MM.1S (cell line): ENCODE measurements at regions not wholly inside any gene's neighbourhood (a gene's known extent, or its start where the extent isn't known, plus 50 kb on each side); places are given as distances from the start of the nearest gene placed in this dataset.
"Not testable (repeated sequence)": the region's sequence is repeated elsewhere in the genome, so short reads cannot be mapped to it uniquely, and the experiment has no call there.

ENCODE experiments used
- DNase-seq: peaks from one replicate; pipeline ENCODE4 v3.0.0-alpha.2; 2015
- H2AFZ ChIP-seq: fragments of 300-600 bp; sonication (generic); 2 replicates; pipeline ENCODE4 v1.6.0; 2016; ENCODE audit warnings: antibody characterized with exemption, low read length
- H3F3A ChIP-seq: fragments of 300-600 bp; sonication (generic); 2 replicates; pipeline ENCODE4 v1.6.1; 2016; ENCODE audit warnings: mild to moderate bottlenecking, antibody characterized with exemption, low read length, moderate library complexity, mixed read lengths; ENCODE audit not compliant: insufficient read depth
- H3K27ac ChIP-seq: fragments of 300-600 bp; sonication (generic); 2 replicates; pipeline ENCODE4 v1.5.1; 2016; ENCODE audit warnings: mild to moderate bottlenecking, low read length
- H3K27me3 ChIP-seq: fragments of 300-600 bp; sonication (generic); replicated peaks from 2 replicates; pipeline ENCODE4 v1.6.0; 2016; ENCODE audit warnings: low read length; ENCODE audit not compliant: insufficient read depth
- H3K36me3 ChIP-seq: fragments of 300-600 bp; sonication (generic); replicated peaks from 2 replicates; pipeline ENCODE4 v1.6.1; 2016; ENCODE audit warnings: mild to moderate bottlenecking, low read length, mixed read lengths; ENCODE audit not compliant: insufficient read depth
- H3K4me1 ChIP-seq: fragments of 300-600 bp; sonication (generic); 2 replicates; pipeline ENCODE4 v1.6.1; 2016; ENCODE audit warnings: low read length, mixed read lengths
- H3K4me2 ChIP-seq: fragments of 300-600 bp; sonication (generic); 2 replicates; pipeline ENCODE4 v1.6.0; 2016; ENCODE audit warnings: low read depth, low read length
- H3K4me3 ChIP-seq: fragments of 300-600 bp; sonication (generic); 2 replicates; pipeline ENCODE4 v1.5.1; 2016; ENCODE audit warnings: low read length, mixed read lengths
- H3K79me2 ChIP-seq: fragments of 300-600 bp; sonication (generic); 2 replicates; pipeline ENCODE4 v1.6.1; 2016; ENCODE audit warnings: mixed run types, low read length, mixed read lengths
- H3K9ac ChIP-seq: fragments of 300-600 bp; sonication (generic); 2 replicates; pipeline ENCODE4 v1.6.1; 2016; ENCODE audit warnings: low read length, mixed read lengths
- H3K9me2 ChIP-seq: fragments of 300-600 bp; sonication (generic); replicated peaks from 2 replicates; pipeline ENCODE4 v1.6.1; 2016; ENCODE audit warnings: mild to moderate bottlenecking, low read length, mixed read lengths; ENCODE audit not compliant: insufficient read depth
- H3K9me3 ChIP-seq: fragments of 300-600 bp; sonication (generic); replicated peaks from 2 replicates; pipeline ENCODE4 v1.6.1; 2016; ENCODE audit warnings: mild to moderate bottlenecking, low read length, mixed read lengths; ENCODE audit not compliant: insufficient read depth
- H4K20me1 ChIP-seq: fragments of 300-600 bp; sonication (generic); 2 replicates; pipeline ENCODE4 v1.6.1; 2016; ENCODE audit warnings: mild to moderate bottlenecking, low read length, moderate library complexity, mixed read lengths; ENCODE audit not compliant: insufficient read depth
- EZH2 ChIP-seq: fragments of 300-600 bp; sonication (generic); optimal IDR thresholded peaks from 2 replicates; pipeline ENCODE3; 2017; ENCODE audit warnings: low read depth, mild to moderate bottlenecking, antibody characterized with exemption, low read length, mixed read lengths
- EZH2phosphoT487 ChIP-seq: fragments of 300-600 bp; sonication (generic); IDR thresholded peaks from 2 replicates; pipeline ENCODE4 v1.6.1; 2018; ENCODE audit warnings: antibody characterized with exemption, low read length
- TF ChIP-seq, protein P1 (sequence below): fragments of 300-600 bp; sonication (generic); IDR thresholded peaks from 2 replicates; pipeline ENCODE4 v1.5.1; 2016; ENCODE audit warnings: antibody characterized with exemption, low read length, mixed read lengths

DNA sequence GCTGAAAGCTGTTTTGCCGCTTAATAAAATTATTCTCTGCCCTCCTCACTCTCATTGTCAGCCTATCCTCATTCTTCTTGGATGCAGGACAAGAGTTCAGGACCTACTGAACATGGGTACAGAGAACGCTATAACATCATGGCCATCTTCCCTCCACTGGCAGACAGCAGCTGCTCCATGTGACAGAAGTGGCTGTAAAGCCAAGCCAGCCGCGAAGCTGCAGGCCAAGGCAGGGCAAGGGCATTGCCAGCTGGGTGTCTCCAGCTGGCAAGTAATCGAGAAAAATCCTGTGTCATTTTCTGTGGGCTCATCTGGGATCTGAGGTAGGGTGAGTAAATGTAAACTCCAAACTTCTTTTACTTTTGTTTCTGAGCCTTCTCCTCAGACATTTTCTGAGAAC, 84.8 kb downstream of the SLC25A46 start:
- H2AFZ ChIP-seq, result no peak overlapping the region
- H3K4me2 ChIP-seq, result no peak overlapping the region
- no peaks in the 10 kb centered on the region for H3F3A ChIP-seq
- no peaks in the 10 kb centered on the region for H3K27me3 ChIP-seq
- H3K9ac ChIP-seq, result no peak overlapping the region
- H3K27ac ChIP-seq, result no peak overlapping the region
- no peaks in the 10 kb centered on the region for H3K9me2 ChIP-seq
- H4K20me1 ChIP-seq, result no peaks in the 10 kb centered on the region
- DNase-seq, result no peak
- H3K4me1 ChIP-seq, result no peaks in the 10 kb centered on the region
- no peaks in the 10 kb centered on the region for H3K36me3 ChIP-seq
- no peak overlapping the region for H3K4me3 ChIP-seq
- H3K79me2 ChIP-seq, result no peaks in the 10 kb centered on the region
- H3K9me3 ChIP-seq, result no peaks in the 10 kb centered on the region
- TF ChIP-seq EZH2phosphoT487 (no peak), EZH2 (no peak)
- TF ChIP-seq, protein P1, sequence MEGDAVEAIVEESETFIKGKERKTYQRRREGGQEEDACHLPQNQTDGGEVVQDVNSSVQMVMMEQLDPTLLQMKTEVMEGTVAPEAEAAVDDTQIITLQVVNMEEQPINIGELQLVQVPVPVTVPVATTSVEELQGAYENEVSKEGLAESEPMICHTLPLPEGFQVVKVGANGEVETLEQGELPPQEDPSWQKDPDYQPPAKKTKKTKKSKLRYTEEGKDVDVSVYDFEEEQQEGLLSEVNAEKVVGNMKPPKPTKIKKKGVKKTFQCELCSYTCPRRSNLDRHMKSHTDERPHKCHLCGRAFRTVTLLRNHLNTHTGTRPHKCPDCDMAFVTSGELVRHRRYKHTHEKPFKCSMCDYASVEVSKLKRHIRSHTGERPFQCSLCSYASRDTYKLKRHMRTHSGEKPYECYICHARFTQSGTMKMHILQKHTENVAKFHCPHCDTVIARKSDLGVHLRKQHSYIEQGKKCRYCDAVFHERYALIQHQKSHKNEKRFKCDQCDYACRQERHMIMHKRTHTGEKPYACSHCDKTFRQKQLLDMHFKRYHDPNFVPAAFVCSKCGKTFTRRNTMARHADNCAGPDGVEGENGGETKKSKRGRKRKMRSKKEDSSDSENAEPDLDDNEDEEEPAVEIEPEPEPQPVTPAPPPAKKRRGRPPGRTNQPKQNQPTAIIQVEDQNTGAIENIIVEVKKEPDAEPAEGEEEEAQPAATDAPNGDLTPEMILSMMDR, result no peak

DNA sequence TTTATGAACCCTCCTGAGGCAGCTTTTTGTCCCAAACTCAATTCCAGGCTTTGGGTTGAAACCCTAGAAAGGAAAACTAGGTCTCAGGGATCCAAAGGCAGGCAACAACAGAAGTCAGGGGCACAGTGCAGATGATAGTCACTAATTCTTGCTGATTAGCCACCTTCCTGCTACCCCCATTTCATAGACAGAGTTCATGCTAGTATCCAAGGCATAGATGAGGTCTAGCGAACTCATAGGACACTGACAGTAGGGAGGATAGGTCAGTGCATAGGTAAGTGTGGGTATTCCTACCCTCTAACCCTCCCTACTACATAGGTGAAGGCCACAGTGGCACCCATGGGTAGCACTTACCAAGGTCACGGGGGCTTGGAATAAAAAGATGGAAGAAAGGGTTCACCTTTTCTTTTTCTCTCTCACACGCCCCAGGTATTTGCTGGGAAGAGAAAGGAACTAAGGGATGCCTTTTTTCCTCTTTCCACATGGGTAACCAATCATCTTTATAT, 86.2 kb downstream of the SLC25A46 start:
- Histone ChIP-seq H3F3A (no peaks in the 10 kb centered on the region), H3K4me3 (no peak overlapping the region), H3K9me3 (no peaks in the 10 kb centered on the region), H4K20me1 (no peaks in the 10 kb centered on the region), H3K36me3 (no peaks in the 10 kb centered on the region), H3K27ac (no peak overlapping the region), H3K4me2 (no peak overlapping the region), H3K9ac (no peak overlapping the region), H3K4me1 (no peaks in the 10 kb centered on the region), H3K9me2 (no peaks in the 10 kb centered on the region), H3K79me2 (no peaks in the 10 kb centered on the region), H3K27me3 (no peaks in the 10 kb centered on the region), H2AFZ (no peak overlapping the region)
- DNase-seq, result no peak
- TF ChIP-seq, protein P1, result no peak
- TF ChIP-seq EZH2 (no peak), EZH2phosphoT487 (no peak)

DNA sequence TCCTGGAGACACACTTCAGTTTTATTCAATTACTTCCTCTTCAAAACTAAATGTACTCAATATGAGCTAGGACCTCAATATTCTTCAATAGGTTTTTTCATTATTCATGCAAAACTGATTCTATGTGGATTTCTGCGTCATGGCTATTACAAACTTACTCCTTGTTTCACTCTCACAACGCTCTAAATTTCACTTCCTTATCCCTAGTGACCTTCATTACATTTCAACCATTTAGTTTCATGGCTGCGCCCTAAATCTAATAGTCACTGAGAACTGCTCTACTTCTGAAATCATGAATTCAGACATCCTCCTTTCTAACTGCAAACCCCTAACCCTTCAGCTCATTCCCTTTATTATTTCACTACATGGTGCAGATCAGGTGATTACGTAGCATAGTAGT, 93.9 kb downstream of the SLC25A46 start:
- Histone ChIP-seq H3K4me2 (no peak overlapping the region), H3K9me3 (no peaks in the 10 kb centered on the region), H3K4me1 (0 out of 2 replicates have a peak, but pooled peaks cover 3% of the 10 kb centered on the region), H4K20me1 (no peaks in the 10 kb centered on the region), H3K79me2 (no peaks in the 10 kb centered on the region), H2AFZ (no peak overlapping the region), H3K27ac (no peak overlapping the region), H3K9ac (no peak overlapping the region), H3K4me3 (no peak overlapping the region), H3K9me2 (no peaks in the 10 kb centered on the region), H3K27me3 (no peaks in the 10 kb centered on the region), H3K36me3 (no peaks in the 10 kb centered on the region), H3F3A (no peaks in the 10 kb centered on the region)
- no peak for DNase-seq
- TF ChIP-seq, protein P1, result no peak
- no peak for TF ChIP-seq EZH2
- no peak for TF ChIP-seq EZH2phosphoT487

DNA sequence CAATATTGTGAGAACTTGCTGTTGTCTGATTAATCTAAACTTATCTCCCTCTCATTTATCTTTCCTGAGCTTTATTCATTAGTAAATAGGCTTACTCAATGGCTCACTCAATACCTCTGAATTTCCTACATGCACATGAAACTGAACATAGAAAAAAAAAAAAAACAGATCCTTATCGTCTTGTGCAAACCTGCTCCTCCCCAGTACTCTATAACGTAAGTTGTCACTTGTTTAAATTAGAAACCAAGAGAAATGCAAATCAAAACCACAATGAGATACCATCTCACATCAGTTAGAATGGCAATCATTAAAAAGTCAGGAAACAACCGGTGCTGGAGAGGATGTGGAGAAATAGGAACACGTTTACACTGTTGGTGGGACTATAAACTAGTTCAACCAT, 96.1 kb downstream of the SLC25A46 start:
- not testable (repeated sequence) for H3K4me3 ChIP-seq, H3F3A ChIP-seq, H3K27me3 ChIP-seq, H3K36me3 ChIP-seq, H3K4me2 ChIP-seq, H3K9me2 ChIP-seq, H2AFZ ChIP-seq, H3K9ac ChIP-seq, H3K27ac ChIP-seq, H3K9me3 ChIP-seq, H4K20me1 ChIP-seq, H3K79me2 ChIP-seq, H3K4me1 ChIP-seq
- DNase-seq, result peak; percentile 26
